Left kidney (tissue), 1 donor: ENCODE measurements at regions not wholly inside any gene's neighbourhood (a gene's known extent, or its start where the extent isn't known, plus 50 kb on each side); places are given as distances from the start of the nearest gene placed in this dataset.

ENCODE experiments used
- DNase-seq: peaks from one replicate; pipeline ENCODE4 v3.0.0-alpha.2; 2013

- no peak for DNase-seq
These were observed 64.9 kb upstream of the POLG start for GRCh38 chr15:89399238-89400115.

DNA sequence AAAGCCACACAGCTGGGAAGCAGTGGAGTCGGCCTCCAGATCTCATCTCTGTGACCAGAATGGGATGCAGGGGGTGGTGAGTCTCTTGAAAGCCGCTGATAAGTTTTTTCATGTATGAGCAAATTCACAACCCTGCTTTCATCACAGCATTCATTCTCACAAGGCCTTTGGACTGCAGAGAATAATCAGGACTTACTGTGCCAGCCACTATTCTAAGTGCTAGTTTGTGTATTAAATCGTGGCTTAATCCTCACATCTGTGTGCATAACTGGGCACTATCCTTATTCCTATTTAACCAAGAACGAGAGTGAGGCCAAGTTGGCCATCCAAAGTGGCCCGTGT is 64.2 kb upstream of the POLG start:
- DNase-seq, result no peak

GRCh38 chr15:89397653-89398023 is 63.0 kb upstream of the POLG start:
- DNase-seq, result no peak

- no peak for DNase-seq
These were observed 62.4 kb upstream of the POLG start for GRCh38 chr15:89396723-89397652.

- DNase-seq, result no peak
These were observed 61.4 kb upstream of the POLG start for GRCh38 chr15:89395996-89396395.

DNA sequence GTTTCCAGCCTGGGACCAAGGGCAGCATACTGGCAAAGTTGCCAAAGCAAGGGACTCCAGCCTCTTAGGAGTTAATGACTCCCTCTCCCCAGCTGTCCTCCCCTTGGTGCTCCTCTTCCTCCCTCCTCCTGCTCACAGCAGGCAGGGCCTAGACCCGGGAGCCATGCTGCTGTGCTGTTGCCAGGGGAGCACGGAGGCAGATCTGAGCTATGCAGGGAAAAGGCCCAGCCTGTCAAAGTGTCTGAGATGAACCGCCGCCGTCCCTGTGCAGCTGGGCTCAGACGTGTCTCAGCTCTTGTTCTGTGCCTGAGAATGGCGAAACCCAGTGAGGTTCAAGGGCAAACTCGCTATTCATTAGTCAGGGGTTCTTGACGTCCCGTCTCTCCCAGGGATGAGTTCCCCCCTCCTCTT is 60.8 kb upstream of the POLG start:
- no peak for DNase-seq

DNA sequence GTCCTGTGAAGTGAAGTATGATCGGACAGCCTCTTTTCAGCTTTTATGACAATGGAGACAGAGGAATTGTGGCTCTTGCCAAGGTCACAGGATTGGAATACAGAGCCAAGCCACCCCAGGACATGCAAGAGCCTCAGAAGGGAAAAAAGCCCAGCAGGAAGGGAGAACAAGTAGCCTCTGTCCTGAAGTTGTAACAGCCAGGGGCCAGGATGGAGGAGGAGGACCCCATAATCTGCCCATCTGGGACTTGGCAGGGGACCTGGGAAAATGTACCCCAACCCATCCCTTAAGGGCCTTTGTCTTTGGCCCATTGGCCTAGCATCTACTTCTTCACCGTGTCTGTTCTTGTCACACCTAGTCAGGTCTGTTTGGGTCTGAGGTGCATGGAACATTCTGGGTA is 60.4 kb upstream of the POLG start:
- no peak for DNase-seq

- no peak for DNase-seq
These were observed 58.4 kb upstream of the POLG start for GRCh38 chr15:89393056-89393455.

GRCh38 chr15:89391685-89392257 is 57.1 kb upstream of the POLG start:
- DNase-seq, result no peak

DNA sequence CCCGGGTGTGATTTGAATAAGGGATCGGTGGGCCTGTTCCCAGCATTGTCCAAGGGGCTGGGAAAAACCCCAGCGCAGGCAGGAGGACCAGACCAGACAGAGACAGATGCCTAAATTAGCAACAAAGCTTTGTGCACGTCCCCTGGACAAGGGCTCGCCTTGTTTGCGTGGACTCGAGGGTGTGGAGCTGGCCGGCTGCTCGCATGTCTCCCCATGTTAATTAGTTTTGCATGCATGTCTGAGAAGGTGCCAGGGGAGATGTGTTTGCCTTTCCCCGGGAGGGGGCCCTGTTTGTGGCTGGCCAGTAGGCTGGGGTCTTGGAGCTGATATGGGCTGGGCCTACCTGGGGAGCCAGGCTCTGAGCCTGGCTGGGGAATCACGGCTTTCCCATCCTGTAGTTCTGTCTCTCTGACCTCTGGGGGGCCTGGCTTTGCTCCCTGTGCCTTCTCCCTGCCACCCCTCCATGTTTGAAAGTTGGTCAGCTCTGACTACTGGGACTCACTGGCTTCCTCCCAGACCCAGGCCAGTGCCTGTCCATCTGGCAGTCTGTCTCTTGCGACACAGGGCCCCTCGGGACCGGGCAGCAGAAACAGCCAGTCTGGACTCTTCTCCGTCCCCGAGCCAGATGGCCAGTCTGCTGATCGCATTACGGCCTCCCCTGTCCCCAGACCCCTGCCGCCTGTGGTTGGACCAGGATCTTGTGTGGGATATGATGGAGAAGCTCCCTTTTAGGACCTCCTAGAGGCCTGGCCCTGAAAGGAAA is 55.4 kb upstream of the POLG start:
- no peak for DNase-seq

- no peak for DNase-seq
These were observed 52.7 kb upstream of the POLG start for GRCh38 chr15:89387140-89387903.

DNA sequence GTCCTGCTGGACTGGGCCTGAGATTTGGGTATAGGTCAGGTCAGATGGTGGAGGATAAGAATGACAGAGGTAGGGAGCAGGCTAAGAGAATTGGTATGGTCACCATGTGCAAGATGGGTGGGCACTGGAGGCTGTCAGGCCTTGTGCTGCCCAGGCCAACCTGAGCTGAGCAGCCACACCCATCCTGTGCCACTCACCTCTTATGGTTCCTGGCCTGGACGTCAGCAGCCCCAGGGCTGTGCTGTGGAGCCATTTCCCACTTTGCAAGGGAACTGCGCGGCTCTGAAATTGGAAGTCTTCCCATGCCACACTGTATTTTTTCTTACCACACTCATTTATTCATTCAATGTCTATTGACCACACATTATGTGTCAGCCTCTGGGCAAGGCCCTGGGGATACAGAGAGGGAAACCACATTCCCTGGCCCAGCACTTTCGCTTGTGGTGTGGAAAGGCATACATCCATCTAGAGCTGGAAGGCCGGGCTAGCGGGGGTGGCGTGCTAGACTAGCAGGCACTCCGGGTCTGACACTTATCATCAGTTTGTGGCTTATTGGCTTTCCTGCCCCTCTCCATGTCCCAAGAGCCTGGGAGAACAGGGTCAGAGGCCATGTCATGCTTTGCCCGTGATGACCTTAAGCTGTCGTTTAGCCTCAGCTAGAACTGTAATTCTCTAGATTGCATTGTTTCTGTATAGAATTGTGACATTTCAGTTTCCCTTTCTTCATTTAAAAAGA is 51.1 kb upstream of the POLG start:
- no peak for DNase-seq
